ENCODE measurements at regions not wholly inside any gene's neighbourhood (a gene's known extent, or its start where the extent isn't known, plus 50 kb on each side); places are given as distances from the start of the nearest gene placed in this dataset.

DNA sequence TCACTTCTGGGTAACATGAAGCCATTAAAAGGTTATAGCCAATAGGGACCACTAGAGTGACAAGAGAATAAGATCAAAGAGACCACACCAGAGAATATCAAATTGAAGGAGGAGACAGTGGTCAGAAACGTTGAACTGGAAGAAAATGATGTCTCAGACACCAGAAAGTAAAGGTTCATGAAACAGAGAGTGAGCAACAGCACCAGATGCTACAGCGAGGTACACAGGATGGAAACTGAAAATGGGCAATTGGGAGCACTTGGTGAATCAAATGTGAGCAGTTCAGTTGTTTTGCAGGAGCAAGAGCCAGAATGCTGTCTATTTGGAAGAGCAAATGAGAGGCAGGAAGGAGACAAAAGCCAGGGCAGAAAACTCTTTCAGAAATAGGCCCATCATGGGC is 162.6 kb downstream of the SS18 start:
- TF ChIP-seq, protein P1, sequence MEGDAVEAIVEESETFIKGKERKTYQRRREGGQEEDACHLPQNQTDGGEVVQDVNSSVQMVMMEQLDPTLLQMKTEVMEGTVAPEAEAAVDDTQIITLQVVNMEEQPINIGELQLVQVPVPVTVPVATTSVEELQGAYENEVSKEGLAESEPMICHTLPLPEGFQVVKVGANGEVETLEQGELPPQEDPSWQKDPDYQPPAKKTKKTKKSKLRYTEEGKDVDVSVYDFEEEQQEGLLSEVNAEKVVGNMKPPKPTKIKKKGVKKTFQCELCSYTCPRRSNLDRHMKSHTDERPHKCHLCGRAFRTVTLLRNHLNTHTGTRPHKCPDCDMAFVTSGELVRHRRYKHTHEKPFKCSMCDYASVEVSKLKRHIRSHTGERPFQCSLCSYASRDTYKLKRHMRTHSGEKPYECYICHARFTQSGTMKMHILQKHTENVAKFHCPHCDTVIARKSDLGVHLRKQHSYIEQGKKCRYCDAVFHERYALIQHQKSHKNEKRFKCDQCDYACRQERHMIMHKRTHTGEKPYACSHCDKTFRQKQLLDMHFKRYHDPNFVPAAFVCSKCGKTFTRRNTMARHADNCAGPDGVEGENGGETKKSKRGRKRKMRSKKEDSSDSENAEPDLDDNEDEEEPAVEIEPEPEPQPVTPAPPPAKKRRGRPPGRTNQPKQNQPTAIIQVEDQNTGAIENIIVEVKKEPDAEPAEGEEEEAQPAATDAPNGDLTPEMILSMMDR (conservative IDR thresholded peaks at IDR 0.05; ENCODE audit: low read depth, low read length) = no peak
- TF ChIP-seq CHD1 (IDR thresholded peaks at IDR 0.05; ENCODE audit: low read depth, low read length) (no peak), MXI1 (IDR thresholded peaks at IDR 0.05; ENCODE audit: borderline replicate concordance, low read depth, low read length) (no peak), MAZ (IDR thresholded peaks at IDR 0.05; ENCODE audit: borderline replicate concordance, low read depth, low read length) (no peak)
- TF ChIP-seq, protein P2, sequence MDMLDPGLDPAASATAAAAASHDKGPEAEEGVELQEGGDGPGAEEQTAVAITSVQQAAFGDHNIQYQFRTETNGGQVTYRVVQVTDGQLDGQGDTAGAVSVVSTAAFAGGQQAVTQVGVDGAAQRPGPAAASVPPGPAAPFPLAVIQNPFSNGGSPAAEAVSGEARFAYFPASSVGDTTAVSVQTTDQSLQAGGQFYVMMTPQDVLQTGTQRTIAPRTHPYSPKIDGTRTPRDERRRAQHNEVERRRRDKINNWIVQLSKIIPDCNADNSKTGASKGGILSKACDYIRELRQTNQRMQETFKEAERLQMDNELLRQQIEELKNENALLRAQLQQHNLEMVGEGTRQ (IDR thresholded peaks at IDR 0.05; ENCODE audit: low read depth, low read length) = no peak

Data from IMR-90 (cell line).